Neural progenitor cell (in vitro differentiated cells): ENCODE measurements at regions not wholly inside any gene's neighbourhood (a gene's known extent, or its start where the extent isn't known, plus 50 kb on each side); places are given as distances from the start of the nearest gene placed in this dataset.

Experiments used
- DNase-seq: peaks from one replicate; pipeline ENCODE4 v3.0.0-alpha.2; 2016; ENCODE audit warnings: low spot score
- H2AFZ ChIP-seq: fragments of 200-600 bp; sonication (generic); replicated peaks from 2 replicates; pipeline ENCODE4 v1.6.1; 2016; ENCODE audit warnings: antibody characterized with exemption
- H3F3A ChIP-seq: fragments of 200-600 bp; sonication (generic); 2 replicates; pipeline ENCODE4 v1.6.1; 2016; ENCODE audit warnings: antibody characterized with exemption, low read depth
- H3K27ac ChIP-seq: fragments of 200-600 bp; sonication (generic); 2 replicates; pipeline ENCODE4 v1.5.1; 2016; ENCODE audit warnings: mild to moderate bottlenecking
- H3K27me3 ChIP-seq: fragments of 200-600 bp; sonication (generic); 2 replicates; pipeline ENCODE4 v1.6.1; 2016; ENCODE audit warnings: mild to moderate bottlenecking, moderate library complexity
- H3K36me3 ChIP-seq: fragments of 200-600 bp; sonication (generic); 2 replicates; pipeline ENCODE4 v1.5.1; 2016
- H3K4me1 ChIP-seq: fragments of 200-600 bp; sonication (generic); 2 replicates; pipeline ENCODE4 v1.6.1; 2016; ENCODE audit warnings: mixed run types
- H3K4me2 ChIP-seq: fragments of 200-600 bp; sonication (generic); 2 replicates; pipeline ENCODE4 v1.6.1; 2016
- H3K4me3 ChIP-seq: fragments of 200-600 bp; sonication (generic); 2 replicates; pipeline ENCODE4 v1.5.1; 2016
- H3K79me2 ChIP-seq: fragments of 200-600 bp; sonication (generic); 2 replicates; pipeline ENCODE4 v1.6.1; 2016; ENCODE audit warnings: low read depth
- H3K9ac ChIP-seq: fragments of 200-600 bp; sonication (generic); 2 replicates; pipeline ENCODE4 v1.6.1; 2016
- H3K9me3 ChIP-seq: fragments of 200-600 bp; sonication (generic); 2 replicates; pipeline ENCODE4 v1.5.1; 2016; ENCODE audit warnings: low read depth
- H4K20me1 ChIP-seq: fragments of 200-600 bp; sonication (generic); 2 replicates; pipeline ENCODE4 v1.6.1; 2016; ENCODE audit warnings: low read depth
- H3K27ac Mint-ChIP-seq: 3 replicates; pipeline ENCODE4 v1.8.0; 2021; ENCODE audit warnings: mixed read lengths
- H3K27me3 Mint-ChIP-seq: 2 replicates; pipeline ENCODE4 v1.8.0; 2022; ENCODE audit warnings: low read depth, mild to moderate bottlenecking, inconsistent platforms, moderate library complexity, mixed read lengths; ENCODE audit not compliant: insufficient read depth
- H3K36me3 Mint-ChIP-seq: 3 replicates; pipeline ENCODE4 v1.8.0; 2021; ENCODE audit warnings: mixed read lengths
- H3K4me1 Mint-ChIP-seq: 3 replicates; pipeline ENCODE4 v1.8.0; 2021; ENCODE audit warnings: mixed read lengths
- H3K4me3 Mint-ChIP-seq: 3 replicates; pipeline ENCODE4 v1.8.0; 2021; ENCODE audit warnings: mild to moderate bottlenecking, moderate library complexity, mixed read lengths
- H3K9me3 Mint-ChIP-seq: 3 replicates; pipeline ENCODE4 v1.8.0; 2020; ENCODE audit warnings: mixed read lengths
- EZH2 ChIP-seq: fragments of 200-600 bp; sonication (generic); IDR thresholded peaks from 2 replicates; pipeline ENCODE4 v1.6.1; 2017; ENCODE audit warnings: antibody characterized with exemption, mild to moderate bottlenecking, moderate library complexity
- EZH2phosphoT487 ChIP-seq: fragments of 200-600 bp; sonication (generic); IDR thresholded peaks from 2 replicates; pipeline ENCODE4 v1.6.1; 2017; ENCODE audit warnings: antibody characterized with exemption
- TF ChIP-seq, protein P1 (sequence below): fragments of 200-600 bp; sonication (generic); IDR thresholded peaks from 2 replicates; pipeline ENCODE4 v1.5.1; 2017; ENCODE audit warnings: antibody characterized with exemption, mild to moderate bottlenecking

DNA sequence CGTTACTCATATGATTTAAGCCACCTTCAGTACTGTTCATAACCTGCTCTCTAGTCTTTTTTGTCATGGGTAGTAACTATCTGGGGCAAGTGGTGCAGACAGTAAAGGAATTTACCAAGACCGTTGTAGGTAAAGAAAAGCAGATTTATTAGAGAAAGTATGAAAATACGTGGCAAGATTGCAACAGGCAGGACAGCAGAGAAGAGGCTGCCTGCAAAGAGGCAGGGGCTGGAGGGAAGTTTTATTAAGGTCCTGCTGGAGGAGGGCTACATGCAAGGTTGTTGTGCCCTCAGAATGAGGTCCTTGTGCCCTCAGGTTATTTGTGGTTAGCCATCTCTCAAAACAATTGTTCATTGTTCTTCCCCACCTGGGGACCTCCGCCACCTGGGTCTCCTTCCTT, 444.3 kb downstream of the BCKDHB start:
- Histone ChIP-seq H3K79me2 (no peaks in the 10 kb centered on the region), H4K20me1 (no peaks in the 10 kb centered on the region), H3K4me2 (no peak overlapping the region), H3K4me1 (peaks cover 24% of the 10 kb centered on the region), H3K27ac (no peak overlapping the region), H2AFZ (no peak overlapping the region), H3K36me3 (no peaks in the 10 kb centered on the region), H3F3A (peaks cover 23% of the 10 kb centered on the region), H3K9me3 (no peaks in the 10 kb centered on the region), H3K9ac (no peak overlapping the region), H3K4me3 (no peak overlapping the region), H3K27me3 (no peaks in the 10 kb centered on the region)
- no peak for TF ChIP-seq EZH2
- TF ChIP-seq, protein P1, sequence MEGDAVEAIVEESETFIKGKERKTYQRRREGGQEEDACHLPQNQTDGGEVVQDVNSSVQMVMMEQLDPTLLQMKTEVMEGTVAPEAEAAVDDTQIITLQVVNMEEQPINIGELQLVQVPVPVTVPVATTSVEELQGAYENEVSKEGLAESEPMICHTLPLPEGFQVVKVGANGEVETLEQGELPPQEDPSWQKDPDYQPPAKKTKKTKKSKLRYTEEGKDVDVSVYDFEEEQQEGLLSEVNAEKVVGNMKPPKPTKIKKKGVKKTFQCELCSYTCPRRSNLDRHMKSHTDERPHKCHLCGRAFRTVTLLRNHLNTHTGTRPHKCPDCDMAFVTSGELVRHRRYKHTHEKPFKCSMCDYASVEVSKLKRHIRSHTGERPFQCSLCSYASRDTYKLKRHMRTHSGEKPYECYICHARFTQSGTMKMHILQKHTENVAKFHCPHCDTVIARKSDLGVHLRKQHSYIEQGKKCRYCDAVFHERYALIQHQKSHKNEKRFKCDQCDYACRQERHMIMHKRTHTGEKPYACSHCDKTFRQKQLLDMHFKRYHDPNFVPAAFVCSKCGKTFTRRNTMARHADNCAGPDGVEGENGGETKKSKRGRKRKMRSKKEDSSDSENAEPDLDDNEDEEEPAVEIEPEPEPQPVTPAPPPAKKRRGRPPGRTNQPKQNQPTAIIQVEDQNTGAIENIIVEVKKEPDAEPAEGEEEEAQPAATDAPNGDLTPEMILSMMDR, result no peak
- no peak for TF ChIP-seq EZH2phosphoT487
- Mint-ChIP-seq H3K27ac (peak overlapping the region; percentile 62), H3K36me3 (peaks cover 13% of the 10 kb centered on the region), H3K9me3 (peaks cover 45% of the 10 kb centered on the region), H3K4me3 (no peak overlapping the region), H3K4me1 (peaks cover 42% of the 10 kb centered on the region), H3K27me3 (peaks cover 2% of the 10 kb centered on the region)
- no peak for DNase-seq

DNA sequence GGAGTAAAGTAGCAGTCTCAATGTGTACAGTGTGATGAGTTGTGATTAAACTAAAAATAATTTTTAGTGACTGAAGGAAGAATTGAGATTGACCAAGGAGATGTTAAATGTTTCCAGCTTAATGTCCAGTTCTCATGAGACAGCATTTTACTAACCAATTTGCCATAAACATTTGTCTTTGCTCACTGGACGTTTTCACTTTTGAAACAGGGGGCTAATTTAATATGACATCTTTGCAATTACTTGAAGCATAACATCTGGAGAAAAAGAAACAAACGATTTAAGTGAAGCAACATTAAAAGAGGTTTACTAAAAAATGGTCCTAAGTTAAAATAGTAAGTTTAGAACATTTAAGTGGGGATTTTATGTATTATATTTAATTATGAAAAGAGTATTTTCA, 443.8 kb downstream of the BCKDHB start:
- H3K4me3 Mint-ChIP-seq, result no peak overlapping the region
- H3K4me1 Mint-ChIP-seq, result peaks cover 42% of the 10 kb centered on the region
- H2AFZ ChIP-seq, result no peak overlapping the region
- H3K4me1 ChIP-seq, result peaks cover 24% of the 10 kb centered on the region
- H3K9ac ChIP-seq, result no peak overlapping the region
- H3K9me3 ChIP-seq, result no peaks in the 10 kb centered on the region
- H3K36me3 ChIP-seq, result no peaks in the 10 kb centered on the region
- peaks cover 13% of the 10 kb centered on the region for H3K36me3 Mint-ChIP-seq
- H3K27ac ChIP-seq, result no peak overlapping the region
- DNase-seq, result no peak
- peaks cover 2% of the 10 kb centered on the region for H3K27me3 Mint-ChIP-seq
- H3K9me3 Mint-ChIP-seq, result peaks cover 42% of the 10 kb centered on the region
- no peaks in the 10 kb centered on the region for H3K79me2 ChIP-seq
- H3K27ac Mint-ChIP-seq, result no peak overlapping the region
- no peaks in the 10 kb centered on the region for H4K20me1 ChIP-seq
- H3K27me3 ChIP-seq, result no peaks in the 10 kb centered on the region
- TF ChIP-seq EZH2 (no peak), EZH2phosphoT487 (no peak)
- TF ChIP-seq, protein P1, result no peak
- H3K4me2 ChIP-seq, result no peak overlapping the region
- H3K4me3 ChIP-seq, result no peak overlapping the region
- H3F3A ChIP-seq, result peaks cover 23% of the 10 kb centered on the region

DNA sequence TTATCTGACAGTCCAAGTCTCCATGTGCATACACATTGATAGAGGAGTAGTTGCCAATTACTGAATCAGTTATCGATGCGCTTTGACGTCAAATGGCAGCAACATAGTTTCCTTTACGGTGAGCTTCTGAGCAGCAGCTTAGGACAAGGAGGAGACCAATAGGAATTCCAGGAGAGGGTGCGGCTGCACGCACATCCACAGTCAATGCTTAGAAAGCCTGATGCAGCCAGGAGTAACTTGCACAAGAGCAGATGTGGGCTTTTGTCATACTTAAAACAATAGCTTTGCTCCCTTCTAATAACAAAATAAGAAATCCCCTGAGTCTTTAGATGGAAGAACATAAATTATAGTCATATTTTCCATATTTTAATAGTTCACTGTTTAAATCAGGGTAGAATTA, 442.1 kb downstream of the BCKDHB start:
- peaks cover 15% of the 10 kb centered on the region for H3F3A ChIP-seq
- no peaks in the 10 kb centered on the region for H3K36me3 ChIP-seq
- no peak overlapping the region for H3K4me3 ChIP-seq
- no peaks in the 10 kb centered on the region for H3K79me2 ChIP-seq
- H3K4me1 ChIP-seq, result peaks cover 11% of the 10 kb centered on the region
- peaks cover 38% of the 10 kb centered on the region for H3K4me1 Mint-ChIP-seq
- no peaks in the 10 kb centered on the region for H3K27me3 Mint-ChIP-seq
- DNase-seq, result no peak
- H3K9me3 Mint-ChIP-seq, result peaks cover 43% of the 10 kb centered on the region
- peaks cover 13% of the 10 kb centered on the region for H3K36me3 Mint-ChIP-seq
- H3K27ac ChIP-seq, result no peak overlapping the region
- H4K20me1 ChIP-seq, result no peaks in the 10 kb centered on the region
- H2AFZ ChIP-seq, result no peak overlapping the region
- no peak overlapping the region for H3K4me3 Mint-ChIP-seq
- no peak overlapping the region for H3K27ac Mint-ChIP-seq
- no peak overlapping the region for H3K9ac ChIP-seq
- TF ChIP-seq EZH2phosphoT487 (no peak), EZH2 (no peak)
- TF ChIP-seq, protein P1, result no peak
- H3K27me3 ChIP-seq, result no peaks in the 10 kb centered on the region
- H3K4me2 ChIP-seq, result no peak overlapping the region
- no peaks in the 10 kb centered on the region for H3K9me3 ChIP-seq
